ENCODE measurements at regions not wholly inside any gene's neighbourhood (a gene's known extent, or its start where the extent isn't known, plus 50 kb on each side); places are given as distances from the start of the nearest gene placed in this dataset.

DNA sequence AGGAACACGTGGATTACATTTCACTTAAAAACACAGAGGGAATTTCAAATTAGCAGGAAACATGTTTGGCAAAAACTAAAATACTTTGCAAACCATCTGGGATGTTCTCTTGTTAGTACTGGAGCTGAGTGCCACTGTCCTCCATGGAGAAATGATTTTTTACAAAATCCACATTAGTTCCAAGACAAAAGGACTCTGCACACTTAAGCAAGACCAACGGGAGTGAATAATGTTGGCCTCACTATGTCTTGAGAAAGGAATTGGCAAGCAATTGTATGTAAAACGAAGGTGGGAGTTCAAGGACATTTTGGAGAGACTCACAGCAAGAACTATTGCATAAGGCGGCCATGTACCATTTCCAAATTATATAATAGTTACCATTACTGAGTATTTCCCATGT lies 547.5 kb downstream of the EBF1 start:
- DNase-seq = no peak

DNA sequence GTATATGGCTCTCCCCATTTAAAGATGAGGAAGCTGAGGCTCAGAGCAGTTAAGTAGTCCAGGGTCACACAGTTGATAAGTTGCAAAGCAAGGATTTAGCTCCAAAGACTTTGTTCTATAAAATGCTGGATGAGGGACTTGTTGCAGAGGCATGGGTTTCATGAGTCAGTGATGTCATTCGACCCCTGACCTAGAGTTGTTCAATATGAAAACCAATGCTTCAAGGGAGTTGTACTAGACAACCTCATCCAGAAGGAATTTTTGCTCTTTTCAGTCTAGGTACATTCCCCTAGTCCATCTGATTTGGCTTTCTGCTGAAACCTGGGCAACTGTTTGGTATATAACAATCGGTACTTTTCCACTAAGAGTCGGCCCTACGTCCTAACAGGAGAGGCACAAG lies 550.4 kb downstream of the EBF1 start:
- DNase-seq = no peak

DNA sequence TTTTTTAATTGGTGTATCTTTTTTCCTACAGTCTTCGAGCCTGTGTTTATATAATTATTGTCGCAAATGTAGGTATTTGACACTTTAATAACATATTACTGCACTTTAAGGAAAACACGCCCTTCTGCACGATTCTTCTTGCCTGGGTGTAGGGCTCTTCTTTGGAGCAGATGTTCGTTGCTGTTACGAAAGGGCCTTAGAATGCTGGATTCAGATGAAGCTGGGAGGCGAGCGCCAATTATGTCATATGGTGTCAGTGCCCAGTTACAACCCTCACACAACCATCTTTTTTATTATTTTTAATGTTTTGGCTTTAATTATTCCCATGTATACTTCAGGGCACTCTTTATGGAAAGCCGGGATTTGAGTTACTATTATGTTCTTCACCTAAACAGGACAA lies 553.0 kb downstream of the EBF1 start:
- no peak for DNase-seq

DNA sequence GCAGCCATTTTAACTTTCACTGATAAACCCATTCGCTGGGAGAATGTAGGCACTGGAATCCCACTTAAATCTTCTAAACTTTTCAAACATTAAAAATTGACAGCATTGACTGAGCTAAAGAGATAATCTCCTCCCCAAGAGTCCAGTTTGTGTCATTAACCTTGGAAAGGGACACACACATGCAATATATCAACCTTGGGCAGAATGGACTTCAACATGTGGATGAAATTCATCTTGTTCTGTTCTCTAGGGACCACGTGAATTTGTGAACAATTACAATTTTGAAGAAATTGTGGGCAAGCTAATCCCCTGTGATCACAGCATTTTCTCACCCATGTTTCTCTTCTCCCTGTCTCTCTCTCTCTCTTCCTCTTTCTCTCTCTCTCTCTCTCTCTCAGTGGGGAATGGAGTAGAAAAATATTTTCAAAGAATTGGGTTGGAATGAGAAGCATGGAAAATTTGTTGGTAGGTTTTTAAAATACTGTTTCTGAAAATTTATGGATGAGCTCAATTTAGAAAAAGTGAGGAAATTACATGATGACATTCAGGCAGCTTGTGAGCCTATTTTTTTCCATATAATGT lies 553.7 kb downstream of the EBF1 start:
- DNase-seq = no peak

DNA sequence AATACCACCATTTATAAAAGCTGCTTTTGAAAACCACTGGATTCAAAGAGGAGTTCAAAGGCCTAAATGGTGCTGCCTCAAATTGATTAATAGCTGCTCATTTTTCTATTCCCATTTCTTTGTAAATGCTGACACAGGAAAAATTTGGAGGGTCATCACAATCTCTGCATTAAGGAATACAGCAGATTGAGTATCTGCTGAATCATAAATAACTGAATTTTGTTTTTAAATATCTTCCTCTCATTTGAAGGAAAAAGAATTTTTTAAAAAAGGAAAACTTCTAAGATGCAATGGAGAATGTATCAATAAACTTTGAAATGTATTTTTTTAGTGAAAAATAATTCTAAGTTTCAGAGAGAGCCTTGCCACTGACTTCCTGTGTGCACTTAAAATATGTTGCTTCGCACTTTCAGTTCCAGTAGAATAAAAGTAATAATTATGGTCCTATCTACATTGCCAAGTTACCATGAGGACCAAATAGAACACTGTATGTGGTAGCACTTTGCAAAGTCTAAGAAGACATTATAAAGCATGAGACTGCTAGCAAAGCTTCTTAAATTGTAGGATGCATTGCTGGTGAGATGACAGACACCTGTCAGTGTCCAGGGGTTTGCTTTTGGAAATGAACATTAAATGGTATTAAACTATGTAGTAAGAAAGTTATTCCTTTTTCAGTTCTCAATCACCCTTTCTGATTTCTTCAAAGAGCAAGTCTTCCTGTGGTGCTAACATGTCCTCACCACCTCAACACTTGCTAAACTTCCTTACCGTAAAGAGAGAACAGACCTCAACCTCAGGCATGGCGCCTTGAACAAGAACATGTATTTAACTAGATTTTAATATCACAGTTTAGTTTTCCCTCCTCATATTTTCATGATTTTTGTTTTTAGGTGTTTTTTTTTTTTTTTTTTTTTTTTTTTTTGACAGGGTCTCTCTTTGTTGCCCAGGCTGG lies 555.1 kb downstream of the EBF1 start:
- DNase-seq = no peak

DNA sequence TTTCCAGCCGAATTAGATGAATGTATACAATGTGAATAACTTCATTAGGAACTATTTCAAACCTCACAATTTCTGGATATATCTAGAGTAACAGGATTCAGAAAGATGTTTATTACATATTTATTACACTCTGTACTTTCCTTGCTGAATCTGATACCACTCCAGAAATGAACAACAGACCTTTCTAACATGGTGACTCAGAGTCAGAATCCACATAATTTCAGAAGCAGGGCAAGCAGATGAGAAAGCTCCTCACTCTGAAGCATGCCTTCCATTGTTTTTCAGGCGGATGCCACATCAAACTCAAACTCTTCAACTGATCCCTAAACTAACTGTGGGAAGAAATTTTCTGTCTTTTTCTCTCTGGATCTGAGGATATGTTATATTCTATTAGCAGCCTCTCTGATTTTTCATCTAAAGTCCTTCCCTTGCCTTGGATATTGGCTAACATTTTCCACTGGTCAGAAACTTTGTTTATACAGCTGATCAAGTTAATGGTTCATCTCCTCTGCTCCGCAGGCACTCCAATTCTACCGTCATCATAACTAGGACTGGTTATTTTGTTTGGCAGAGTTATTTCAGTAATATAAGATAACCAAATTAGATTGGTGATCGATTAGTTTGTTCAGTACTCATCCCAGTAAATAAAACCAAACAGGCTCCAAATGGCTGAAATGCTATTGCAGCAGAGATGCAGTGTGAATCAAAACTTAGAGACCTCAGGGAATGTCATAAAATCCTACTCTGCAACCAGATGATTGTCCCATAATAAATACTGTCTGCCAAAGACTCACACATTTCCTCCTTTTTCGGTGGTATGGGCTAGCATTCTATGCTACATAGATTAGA lies 556.0 kb downstream of the EBF1 start:
- no peak for DNase-seq

DNA sequence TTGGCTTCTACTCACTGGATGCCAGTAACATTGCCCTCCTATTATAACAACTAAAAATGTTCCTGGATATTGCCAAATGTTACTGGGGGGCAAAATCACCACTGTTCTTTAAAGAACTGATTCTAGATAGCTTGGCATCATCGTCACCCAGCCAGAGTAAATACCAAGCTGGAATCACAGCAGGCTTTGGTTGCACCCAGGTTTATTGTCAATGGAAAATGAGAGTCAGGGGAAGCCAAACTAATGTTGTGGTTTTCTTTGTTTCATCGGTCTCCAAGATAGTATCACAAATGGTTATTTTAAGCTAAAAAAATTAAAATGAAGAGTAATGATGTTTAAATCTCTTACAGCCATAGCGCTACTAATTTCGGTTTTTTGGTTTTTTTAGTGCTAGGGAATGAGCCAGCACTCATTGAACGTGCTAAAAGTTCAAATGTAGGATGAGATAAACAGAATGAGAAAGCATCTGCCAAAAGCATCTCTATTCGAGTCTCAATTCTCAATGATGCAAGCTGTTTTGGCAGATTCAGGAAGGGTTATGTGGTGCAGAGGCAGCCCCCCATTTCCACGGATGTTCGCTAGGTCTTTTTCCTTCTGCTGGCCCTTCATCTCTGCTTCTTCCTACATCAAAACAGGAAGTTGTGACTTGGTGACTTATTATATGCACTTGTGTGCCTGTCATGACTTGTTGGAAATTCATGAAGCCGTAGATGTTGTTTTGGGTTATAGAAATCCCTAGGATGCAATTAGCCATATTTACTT lies 558.0 kb downstream of the EBF1 start:
- no peak for DNase-seq

DNA sequence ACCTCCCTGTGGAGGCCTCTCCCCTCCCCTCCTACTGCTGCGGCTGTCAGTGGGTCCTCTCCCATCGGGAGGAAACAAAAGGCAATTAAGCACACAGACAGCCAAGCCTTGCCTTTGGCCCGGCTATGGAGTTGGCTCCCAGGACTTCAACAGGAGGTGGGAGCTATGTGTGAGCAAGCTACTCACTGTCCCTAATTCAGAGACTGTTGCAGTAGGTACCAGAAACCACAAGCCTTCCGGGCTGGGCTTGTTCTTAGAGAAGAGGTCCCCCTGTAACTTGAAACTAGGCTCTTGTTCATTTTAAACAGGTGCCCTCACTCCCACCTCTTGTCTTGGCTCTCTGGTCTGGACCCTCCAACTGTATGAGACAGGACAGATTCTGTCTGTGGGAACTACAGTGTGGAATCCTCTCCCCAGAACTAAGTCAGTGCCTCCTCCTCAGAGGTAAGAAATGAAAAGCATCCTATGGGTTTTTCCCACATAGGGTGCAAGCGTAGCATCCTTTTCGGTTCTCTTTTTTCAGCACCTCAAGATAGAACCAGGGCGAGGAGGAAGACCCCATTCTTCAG lies 561.1 kb downstream of the EBF1 start:
- DNase-seq = no peak

DNA sequence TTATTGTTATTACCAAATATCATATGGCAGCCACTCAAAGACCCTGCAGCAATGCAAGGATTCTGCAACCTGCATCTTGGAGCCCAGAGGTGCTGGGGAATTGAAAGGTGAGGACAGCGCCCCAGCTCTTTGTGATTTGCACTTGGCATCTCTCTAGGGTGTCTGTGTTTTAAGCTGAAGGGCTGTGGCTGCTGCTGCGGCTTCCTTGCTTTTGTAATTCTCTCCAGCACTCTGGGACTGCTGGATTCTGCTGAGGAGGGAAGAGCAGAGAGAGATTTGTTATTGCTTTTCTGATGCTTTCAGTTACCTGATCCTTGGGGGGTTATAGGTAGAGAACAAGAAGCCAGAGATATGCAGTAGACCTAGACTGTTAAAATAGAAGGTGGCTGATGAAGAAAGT lies 562.4 kb downstream of the EBF1 start:
- no peak for DNase-seq

DNA sequence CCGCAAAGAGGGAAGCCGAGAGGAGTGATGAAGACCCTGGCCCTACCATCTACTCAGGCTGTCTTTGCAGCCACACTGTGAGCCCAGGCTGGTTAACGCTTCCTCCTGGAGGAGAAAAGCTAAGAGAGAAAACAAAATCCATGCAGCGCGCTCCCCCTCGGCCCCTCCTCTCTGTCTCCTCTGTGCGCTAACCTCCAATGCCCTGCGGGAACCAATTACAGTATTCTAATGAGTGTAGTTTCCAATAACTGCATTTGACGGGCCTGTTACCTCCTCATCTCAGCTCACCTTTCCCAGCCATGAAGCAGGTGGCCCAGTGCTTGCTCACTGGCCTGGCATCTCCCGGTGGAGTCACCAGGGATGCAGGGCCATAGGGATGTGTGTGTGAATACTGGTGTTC lies 565.5 kb downstream of the EBF1 start:
- no peak for DNase-seq

DNA sequence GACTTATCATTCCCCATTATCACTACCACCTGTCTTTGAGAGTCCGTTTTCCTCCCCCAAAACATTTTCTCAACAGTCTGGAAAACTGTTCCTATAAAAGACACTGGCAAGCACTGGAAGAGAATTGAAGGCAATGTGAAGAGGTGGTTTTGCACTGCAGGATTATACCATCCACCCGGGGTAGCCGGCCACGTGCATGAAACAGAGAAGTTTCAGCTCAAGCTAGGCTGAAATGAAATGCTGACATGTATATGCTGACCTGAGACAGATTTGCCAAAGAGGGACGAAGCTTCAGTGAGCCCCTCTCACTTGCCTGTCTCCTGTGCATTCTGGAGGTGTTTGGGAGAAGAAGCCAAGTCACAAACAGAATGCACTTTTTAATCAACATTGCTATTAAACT lies 567.0 kb downstream of the EBF1 start:
- DNase-seq = no peak

DNA sequence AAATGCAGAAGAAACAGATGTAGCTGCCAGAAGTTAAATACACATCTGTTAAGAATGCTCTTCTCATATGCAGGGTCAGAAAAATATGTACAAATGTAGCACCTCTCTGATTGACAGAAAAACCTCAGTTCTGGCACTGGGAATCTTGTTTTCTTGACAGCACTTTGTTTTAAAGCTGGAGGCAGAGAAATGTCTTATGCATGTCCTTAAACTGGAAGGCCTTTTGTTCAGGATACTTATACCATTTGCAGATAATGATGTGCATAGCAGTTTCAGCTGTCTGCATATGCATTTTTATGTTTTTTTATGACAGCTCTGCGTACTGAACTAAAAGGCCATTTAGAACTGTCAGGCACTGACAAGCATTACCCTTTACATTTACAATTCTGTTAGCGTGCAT lies 567.9 kb downstream of the EBF1 start:
- no peak for DNase-seq

DNA sequence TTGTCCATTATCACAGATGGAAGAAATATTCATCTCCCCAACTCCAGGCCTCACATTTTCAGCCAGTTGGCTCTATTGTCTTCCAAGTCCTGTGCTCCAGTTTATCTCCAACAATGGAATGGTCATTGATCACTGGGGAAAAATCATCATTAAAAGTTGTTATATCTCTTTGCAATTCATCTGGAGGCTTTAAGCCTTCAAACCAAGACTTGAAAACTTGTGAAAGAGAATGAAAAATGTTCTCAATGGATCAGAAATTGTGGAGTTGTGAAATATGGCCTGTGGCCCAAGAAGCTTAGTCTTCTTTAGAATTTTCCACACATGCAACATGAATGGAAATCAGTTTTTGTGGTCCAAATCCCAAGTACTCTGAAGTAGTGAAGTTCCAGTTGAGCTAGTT lies 569.6 kb downstream of the EBF1 start:
- DNase-seq = no peak

DNA sequence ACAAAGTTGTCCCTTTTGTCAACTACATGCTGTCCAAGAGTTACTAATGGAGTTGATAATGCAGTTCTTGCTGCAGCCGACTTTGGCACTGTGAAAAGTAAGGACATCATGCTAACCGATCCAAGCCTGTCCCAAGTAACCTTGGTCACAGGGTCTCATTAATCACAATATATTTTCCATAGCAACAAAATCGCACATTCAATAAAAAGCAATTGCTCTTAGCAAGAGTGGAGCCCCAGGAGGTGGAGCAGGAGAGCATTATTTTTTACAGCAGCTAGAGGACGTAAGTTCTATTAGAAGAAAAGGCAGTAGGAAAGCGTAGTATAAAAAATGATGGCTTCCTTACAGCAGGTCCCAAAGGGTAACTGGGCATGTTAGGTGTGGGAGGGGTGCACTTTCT lies 570.3 kb downstream of the EBF1 start:
- no peak for DNase-seq

DNA sequence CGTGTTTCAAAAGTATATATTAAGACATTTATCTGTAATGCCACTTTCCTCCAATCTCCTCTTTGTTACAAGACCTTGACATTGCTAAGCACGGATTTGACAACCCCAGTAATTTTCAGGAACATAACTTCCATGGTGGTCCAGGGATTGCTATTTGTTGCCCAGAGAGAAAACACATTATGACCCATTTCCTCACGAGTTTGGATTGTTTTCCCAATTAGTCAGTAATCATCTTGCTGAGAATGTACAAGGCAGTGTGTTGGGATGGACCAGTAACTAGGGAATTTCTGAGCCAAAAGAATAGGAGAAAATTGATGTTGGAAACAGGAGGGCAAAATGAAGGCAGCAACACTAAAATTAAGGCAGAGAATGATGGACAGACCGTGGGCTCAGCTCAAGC lies 574.1 kb downstream of the EBF1 start:
- no peak for DNase-seq

DNA sequence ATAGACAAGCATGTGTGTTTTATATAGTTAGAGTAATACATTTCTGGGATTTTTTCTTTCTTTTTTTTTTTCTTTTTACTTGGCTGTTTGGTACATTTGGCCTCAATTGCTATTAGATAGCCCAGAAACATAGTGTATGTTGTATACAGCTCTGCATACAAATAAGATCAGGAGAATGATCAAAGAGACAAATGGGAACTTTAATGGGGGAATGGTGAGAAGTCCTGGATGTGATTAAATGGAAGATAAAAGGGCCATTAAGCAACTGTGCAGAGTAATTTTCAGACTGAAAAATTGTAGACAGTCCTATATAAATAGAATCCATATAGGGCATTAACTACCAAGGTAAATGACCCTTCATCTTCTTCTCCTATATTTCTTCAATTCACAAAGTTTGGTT lies 575.6 kb downstream of the EBF1 start:
- no peak for DNase-seq

DNA sequence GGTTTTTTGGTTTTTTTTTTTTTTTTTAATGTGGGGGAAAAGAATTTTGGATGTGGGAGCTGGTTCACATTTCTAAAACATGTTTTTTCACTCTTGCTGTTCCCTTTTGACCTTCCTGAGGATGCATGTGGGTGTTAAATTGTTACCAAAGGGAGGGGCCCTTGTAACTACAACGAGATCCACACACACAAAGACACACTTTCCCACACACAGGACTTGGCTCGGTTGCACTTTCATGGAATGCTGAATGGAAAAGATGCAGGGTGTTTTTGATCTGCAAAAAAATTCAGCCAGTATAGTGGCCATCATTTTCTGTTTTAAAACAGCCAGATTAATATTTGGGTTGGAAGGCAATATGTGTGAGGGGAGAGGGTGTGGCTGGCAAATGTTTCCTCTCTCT lies 576.9 kb downstream of the EBF1 start:
- no peak for DNase-seq

DNA sequence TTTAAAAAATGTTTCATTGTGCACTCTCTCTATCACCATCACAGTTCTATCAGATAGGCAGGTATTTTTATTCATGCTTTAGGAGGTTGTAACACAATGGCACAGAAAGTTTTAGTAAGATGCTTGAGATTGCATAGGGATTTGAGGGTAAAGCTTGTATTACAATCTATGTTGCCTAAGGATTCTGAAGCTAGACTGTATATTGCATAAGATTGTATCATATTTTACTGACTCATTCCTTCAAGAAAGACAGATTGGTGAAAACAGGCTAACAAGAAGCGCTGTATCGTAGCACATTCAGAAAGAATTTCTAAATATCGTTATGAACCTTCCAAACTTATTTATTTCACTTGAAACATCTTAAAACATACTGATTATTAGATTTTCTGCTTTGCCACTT lies 577.7 kb downstream of the EBF1 start:
- no peak for DNase-seq

DNA sequence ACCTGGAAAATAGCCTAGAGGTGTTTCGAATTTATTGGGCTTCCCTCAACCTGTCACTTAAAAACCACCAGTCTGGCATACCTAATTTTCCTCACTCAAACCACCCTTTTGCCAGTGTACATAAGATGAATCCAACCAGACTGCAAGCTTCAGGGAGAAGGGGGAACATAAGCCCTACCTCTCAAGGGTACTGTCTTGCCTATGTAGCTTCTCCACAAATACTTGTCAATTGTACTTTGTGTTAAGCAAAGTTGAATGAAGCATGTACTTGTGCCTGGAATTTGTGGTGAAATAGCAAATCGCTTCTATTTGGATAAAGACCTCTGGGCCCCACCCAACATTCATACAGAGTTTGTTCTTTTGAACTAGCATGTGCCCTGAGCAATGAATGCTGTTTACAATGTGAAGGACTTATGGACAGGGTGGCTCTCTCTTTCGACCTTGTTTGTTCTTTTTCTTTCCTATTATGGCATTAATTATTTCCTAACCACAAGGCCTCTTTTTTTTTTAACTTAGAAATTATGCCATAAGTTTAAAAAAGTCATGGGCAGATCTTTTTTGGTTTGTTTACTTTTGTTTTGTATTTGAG lies 580.2 kb downstream of the EBF1 start:
- no peak for DNase-seq

DNA sequence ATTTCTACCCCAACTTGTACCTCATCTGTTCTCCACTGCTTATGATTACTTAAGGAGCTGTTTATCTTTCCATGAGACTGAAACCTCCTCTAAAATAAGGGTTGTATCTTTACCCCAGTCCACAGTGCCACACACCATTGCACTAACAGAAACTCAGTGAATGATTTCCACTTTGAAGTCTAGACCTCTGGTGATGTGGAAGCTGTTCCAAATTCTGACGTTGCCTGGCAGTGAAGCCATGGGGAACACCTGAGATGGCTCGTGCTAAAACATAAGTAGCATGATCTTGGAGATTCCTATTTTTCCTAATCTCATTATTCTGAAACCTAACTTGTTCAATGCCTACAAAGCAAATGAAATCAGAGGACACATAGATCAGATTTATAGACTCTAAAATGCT lies 583.2 kb downstream of the EBF1 start:
- no peak for DNase-seq

DNA sequence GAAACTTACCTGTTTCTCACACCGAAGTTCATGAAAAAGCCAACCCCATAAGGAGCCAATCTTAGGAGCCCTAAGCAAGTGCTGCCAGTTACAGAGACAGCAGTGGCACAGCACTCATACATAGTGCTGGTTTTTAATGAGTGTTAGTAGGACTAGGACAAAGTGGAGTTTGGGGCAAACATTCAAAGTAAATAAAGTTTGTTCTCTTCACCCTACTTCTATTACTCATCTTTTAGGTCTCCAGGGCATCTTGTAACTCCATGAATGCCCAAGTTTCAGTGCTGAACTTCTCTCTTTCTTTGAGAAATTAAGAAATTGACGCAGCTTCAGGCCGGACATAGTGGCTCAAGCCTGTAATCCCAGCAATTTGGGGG lies 584.7 kb downstream of the EBF1 start:
- no peak for DNase-seq

DNA sequence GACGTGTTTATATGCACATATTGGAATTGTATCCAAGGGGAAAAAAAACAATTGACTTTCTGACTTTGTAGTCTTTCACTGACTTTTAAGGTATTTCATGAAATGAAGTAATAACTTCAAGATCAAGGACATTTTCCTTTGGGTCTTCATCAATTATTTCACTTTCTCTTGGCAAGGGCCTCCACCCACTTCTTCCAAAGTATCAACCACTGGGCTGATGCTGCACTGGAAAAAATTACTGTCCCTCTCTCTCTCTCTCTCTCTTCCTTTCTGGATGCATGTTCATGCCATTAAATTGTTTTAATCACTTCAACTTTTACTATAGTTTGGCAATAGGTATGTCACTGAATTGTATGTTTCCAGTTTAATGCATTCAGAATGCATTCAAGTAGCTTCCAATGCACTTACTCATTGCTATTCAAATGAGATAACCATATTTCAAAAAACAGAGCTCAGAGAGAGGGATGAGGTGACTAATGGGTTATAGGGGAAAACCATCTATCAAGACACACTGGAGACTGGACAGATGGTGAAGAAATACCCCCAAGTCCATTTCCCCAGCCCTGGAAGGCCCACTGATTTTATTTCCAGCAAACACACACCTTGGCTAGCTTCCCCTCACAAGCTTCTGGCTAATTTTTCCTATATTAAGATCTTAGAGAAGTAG lies 585.3 kb downstream of the EBF1 start:
- DNase-seq = no peak
